ENCODE measurements at regions not wholly inside any gene's neighbourhood (a gene's known extent, or its start where the extent isn't known, plus 50 kb on each side); places are given as distances from the start of the nearest gene placed in this dataset.

- no peak for DNase-seq (ENCODE audit: low read depth)
Observed at GRCh38 chr3:30554317-30554690, 52.1 kb upstream of the TGFBR2 start.

GRCh38 chr3:30555968-30556367 is 50.4 kb upstream of the TGFBR2 start:
- DNase-seq (ENCODE audit: low read depth) = no peak

Data from CMK (cell line).